HUDEP-2 (cell line): ENCODE measurements at regions not wholly inside any gene's neighbourhood (a gene's known extent, or its start where the extent isn't known, plus 50 kb on each side); places are given as distances from the start of the nearest gene placed in this dataset.
"Not testable (repeated sequence)": the region's sequence is repeated elsewhere in the genome, so short reads cannot be mapped to it uniquely, and the experiment has no call there.

Experiments
- DNase-seq, 76 experiments: peaks; one replicate each; lab custom pipeline; 2025; ENCODE audit not compliant: unreplicated experiment in 76 of 76; lab: John Stamatoyannopoulos, UW

DNA sequence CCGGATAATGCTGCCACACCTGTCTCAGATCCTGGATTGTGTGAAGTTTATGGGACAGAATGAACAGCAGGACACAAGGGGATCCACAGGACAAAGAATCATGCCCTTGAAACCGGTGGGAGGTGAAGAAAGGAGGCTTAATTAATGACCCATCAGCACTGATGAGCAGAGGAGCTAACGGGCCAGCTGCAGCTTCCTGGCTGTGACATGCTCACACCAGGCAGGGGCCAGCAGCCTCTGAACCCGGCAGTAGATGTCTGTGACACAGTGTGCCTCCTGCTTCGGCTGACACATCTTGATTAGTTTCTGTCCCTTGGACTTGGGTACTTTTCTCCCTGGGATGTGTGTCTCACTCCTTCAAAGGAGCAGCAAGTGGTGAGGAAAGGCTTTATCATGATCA is 328.8 kb upstream of the BRINP1 start:
- DNase-seq, result no peak

DNA sequence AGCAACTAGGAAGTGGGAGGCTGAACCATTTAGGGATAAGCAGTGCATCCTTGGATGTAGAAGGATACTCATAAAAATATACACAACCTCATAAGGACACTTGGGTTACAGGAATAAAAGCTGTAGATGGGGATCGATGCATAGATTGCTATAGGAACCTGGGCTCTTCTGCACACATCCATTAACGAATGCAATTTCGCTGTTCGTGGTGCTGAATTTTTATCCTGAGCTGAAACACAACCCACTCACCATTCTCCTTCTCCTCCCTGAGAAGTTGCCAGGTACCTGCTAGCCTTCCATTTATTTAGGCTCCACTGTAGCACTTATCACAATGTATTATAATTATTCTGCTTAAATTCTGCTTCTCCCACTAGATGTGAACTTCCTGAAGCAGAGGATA is 320.6 kb upstream of the BRINP1 start:
- peak in 1 of 76 experiments; percentile 1 for DNase-seq

- DNase-seq, result no peak
Measured at GRCh38 chr9:119688547-119688946, 319.3 kb upstream of the BRINP1 start.

GRCh38 chr9:119677811-119678505 is 308.7 kb upstream of the BRINP1 start:
- no peak for DNase-seq

DNA sequence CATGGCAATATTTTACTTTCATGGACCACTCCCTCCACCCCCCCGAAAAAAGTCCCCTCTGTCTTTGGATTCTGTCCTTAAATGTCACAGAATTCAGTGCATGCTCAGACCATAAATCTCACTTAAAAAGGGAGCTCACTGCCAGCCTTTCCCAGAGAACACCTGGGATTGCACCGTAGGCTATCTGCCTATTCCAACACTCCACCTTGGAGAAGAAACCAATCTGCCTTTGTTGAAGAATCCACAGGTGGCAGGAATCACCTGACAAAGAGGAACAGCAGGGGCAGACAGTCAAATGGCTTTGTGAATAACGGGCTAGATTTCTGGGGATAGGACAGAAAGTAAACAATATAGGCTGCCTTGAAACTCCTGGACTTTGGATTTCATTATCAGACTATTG is 306.7 kb upstream of the BRINP1 start:
- DNase-seq, result no peak

GRCh38 chr9:119672763-119673162 is 303.5 kb upstream of the BRINP1 start:
- not testable (repeated sequence) for DNase-seq

GRCh38 chr9:119667916-119668315 is 298.7 kb upstream of the BRINP1 start:
- no peak for DNase-seq

- no peak for DNase-seq
Measured at GRCh38 chr9:119667163-119667562, 297.9 kb upstream of the BRINP1 start.

DNA sequence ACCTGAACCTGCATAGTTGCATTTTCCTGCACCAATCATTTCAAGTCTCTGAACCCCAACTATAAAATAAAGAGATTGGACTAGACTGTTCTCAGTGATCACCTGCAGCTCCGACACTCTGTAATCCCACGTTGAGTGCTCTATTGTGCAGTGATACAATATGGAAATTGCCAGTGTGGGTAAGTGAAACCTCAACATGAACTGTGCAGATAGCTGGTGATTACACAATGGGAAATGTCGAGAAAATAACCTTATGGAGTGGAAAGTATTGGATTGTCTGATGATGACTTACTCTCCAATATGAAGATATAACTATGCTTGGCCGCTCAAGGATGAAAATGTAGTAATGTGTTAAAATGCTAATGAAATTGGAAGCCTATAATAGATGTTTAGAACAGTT is 293.1 kb upstream of the BRINP1 start:
- DNase-seq, result no peak

DNA sequence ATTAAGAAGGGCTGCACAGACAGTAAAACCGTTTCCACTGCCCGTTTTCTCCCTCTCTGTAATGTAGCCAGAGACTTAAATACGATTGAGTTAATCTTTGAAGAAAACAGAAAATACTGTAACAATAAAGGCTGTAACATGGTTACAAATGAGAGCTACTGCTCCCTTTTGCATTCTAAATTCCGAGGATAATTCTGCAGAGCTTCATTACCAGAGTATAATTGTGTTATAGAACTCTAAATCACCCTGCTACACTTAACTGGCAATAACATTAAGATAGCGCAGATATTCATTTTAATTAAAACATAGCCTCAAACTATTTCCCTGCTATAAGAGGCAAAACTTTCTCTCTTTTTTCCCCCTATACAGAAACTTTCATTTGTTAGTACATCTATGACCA is 283.7 kb upstream of the BRINP1 start:
- no peak for DNase-seq

DNA sequence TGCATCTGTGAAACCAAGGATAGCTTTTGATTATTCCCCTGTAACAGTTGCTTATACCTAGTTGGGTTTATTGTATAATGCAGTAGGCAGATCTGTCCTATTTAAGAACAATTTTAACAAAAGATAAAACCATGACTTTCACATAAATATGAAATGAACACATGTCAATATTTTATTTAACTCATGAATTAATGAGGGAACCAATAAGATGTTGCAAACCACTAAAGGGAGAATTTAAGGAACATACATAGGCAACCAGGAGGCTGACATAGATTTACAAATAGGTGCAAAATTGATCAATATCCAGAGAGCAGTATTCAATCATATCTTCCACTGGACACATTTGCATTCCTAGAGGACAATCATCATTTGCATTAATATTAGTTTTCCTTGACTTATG is 280.0 kb upstream of the BRINP1 start:
- no peak for DNase-seq

DNA sequence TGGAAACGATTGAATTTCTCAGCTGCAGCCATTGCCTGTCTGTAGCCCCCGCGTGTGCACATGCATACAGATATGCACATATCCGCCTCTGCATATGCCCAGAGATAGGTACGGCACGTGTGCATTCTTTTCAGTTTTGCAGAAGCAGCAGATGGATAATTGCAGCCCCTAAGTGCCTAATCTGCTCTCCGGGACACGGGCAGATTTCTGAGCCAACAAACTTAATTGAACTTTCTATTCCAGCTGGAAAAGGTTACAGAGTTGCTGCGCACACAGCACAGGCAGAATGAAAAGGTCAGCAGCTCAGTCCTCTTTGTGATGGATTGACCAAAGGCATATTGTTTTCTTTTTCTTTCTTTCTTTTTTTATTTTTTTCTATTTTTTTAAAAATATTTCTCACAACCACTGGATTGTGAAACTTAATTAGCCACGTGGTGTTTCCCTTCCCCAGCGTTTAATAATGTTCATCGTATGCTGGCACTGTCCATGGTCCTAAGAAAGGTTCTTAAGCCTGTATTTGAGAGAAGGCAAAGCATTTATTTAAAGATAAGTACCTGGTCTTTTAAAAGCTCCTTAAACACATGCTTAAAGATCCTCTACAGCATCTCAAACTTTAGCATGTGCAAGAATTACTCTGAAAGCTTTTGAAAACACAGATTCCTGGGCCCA is 270.2 kb upstream of the BRINP1 start:
- no peak for DNase-seq

GRCh38 chr9:119634006-119634405 is 264.8 kb upstream of the BRINP1 start:
- no peak for DNase-seq

- no peak for DNase-seq
Measured at GRCh38 chr9:119611565-119611964, 242.3 kb upstream of the BRINP1 start.

DNA sequence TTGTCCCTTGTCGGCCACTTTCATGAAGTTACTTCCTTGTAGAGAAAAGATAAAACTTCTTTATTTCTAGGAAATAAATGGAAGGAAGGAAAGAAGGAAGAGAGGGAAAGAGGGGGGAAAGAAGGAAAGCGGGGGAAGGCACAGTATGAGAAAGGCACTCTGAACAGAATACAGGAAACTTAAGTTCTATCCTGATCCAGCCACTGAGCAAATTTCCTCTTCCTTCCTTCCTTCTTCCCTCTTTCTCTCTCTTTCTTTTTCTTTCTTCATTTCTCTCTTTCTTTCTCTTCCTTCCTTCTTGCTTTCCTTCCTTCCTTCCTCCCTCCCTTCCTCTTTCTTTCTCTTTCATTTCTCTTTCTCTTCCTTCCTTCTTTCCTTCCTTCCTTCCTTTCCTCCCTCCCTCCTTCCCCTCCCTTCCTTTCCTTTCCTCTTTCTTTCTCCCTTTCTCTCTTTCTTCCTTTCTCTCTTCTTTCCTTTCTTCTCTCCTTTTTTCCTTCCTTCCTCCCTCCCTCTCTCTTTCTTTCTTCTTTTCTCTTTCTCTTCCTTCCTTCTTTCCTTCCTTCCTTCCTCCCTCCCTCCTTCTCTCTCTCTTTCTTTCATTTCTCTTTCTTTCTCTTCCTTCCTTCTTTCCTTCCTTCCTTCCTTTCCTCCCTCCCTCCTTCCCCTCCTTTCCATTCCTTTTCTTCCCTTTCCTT is 240.2 kb upstream of the BRINP1 start:
- no peak for DNase-seq

GRCh38 chr9:119601632-119602031 is 232.4 kb upstream of the BRINP1 start:
- no peak for DNase-seq

DNA sequence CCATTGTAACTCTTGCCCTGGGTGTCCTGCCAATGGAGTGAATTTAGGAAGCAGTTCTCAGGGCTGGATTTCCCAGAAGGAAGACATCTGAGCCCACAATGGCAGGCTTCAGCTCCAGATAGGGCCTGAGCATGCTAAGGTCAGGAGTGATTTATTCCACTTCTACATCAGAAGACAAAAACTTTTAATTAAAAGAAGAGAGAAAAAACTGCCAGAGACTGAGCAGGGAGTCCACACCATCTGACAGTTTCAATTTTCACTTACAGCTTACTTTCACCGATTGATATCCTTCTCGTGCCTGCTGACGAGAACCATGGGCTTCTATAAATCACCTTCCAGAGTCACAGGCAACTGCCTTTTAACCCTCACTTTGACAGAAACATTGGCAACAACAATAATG is 228.3 kb upstream of the BRINP1 start:
- DNase-seq, result no peak

DNA sequence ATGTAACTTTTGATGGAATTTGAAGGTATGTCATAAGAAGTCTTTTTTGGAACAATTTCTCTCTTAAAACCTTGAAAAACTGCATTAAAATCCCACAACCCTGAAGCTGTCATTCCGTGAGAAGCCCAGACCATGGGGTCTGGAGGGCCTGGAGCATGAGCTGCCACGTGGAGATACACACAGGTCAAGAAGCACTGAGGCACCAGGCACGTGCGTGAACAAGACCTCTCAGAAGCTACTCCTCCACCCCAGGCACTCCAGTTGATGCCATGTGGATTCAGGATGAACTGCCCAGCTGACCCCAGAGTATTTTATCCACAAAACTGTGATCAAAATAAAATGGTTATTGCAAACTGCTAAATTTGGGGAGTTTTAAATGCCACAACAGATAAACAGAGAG is 227.5 kb upstream of the BRINP1 start:
- no peak for DNase-seq

DNA sequence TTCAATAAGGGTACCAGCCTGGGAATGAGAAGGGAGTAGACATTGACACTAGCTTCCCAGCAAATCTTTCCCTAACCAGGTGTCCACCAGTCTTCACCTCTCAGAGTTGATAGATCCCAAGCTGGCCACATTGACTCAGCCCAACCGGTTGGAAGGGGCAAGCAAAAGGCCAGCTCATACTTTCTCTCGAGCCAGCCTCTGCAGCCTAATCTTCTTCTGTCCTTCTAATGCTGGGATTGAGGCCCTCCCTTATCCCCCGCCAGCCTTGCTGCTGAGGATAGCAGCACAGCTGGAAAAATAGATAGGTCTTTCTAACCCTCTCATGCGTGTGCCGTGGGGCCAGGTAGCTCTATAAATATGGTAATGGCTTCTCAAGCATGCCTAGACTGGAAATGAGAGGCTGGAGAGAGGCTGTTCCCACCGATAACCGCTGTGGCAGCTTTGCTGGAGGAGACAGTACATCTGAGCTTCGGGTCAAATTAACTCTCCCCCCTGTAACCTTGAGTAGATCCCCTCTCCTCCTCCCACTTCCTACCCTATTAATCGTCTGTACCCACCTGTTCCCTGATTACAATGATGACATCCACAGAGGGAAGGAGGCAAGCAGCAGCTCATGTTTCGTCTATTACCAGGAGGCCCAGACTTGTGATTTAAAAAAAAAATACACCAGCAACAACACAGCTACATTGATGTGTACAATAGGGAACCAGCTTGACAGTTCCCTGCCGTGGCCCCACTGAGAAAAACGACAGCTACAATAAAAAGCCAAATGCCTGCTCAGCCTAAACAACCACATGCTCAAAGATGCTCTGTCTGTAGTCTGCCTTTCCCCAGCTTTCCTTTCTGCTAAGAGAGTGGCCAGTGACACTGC is 219.9 kb upstream of the BRINP1 start:
- no peak for DNase-seq

DNA sequence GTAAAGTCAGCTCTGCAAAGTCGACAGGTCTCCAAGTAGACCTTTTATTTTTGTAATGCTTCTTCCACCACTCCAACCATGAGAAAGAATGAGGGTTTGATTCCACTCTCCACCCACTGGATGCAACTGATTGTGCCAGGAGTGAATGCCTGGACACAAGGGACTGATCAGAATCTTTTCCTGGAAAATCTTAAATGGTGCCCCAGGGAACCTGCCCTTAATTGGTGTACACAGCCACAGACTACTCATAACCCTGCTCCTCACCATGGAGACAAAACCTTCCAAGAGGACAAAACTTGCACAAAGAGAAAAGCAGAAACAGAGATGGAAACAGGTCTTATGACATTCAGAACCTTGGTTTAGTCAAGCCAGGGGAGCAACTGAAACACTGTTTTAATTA is 208.6 kb upstream of the BRINP1 start:
- no peak for DNase-seq

DNA sequence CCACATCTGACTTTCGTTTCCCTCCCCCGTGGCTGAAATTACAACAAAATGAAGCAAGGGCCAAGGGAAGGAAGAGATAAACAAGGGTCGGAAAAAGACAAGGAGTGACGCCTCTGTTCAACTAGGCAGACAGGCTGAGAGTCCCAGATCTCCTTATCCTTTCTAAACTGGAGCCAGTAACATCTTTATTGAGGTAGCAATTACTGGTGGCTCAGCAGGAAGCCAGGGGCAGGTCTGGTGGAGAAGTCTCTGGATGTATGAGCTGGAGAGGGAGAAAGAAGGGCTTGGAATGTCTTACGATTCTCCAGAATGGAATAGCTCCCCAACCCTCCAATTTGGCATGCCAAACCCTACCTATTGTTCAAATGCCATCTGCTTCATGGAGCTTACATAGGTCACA is 190.8 kb upstream of the BRINP1 start:
- no peak for DNase-seq
